Panc1 (cell line): ENCODE measurements at regions not wholly inside any gene's neighbourhood (a gene's known extent, or its start where the extent isn't known, plus 50 kb on each side); places are given as distances from the start of the nearest gene placed in this dataset.

Experiments
- CTCF ChIP-seq: fragments of 450-650 bp; IDR thresholded peaks from 2 replicates; pipeline ENCODE4 v1.5.1; 2017; ENCODE audit warnings: mild to moderate bottlenecking
- POLR2AphosphoS5 ChIP-seq: IDR thresholded peaks from 2 replicates; pipeline ENCODE4 v1.6.1; 2012; ENCODE audit warnings: mild to moderate bottlenecking, low read depth, low read length, moderate library complexity
- SIN3A ChIP-seq: IDR thresholded peaks from 2 replicates; pipeline ENCODE4 v1.6.1; 2012; ENCODE audit warnings: low read depth, mild to moderate bottlenecking, low read length, moderate library complexity, borderline replicate concordance; ENCODE audit not compliant: insufficient read depth
- TCF7L2 ChIP-seq: IDR thresholded peaks from 2 replicates; pipeline ENCODE4 v1.6.1; 2011; ENCODE audit warnings: mild to moderate bottlenecking, low read depth, low read length, inconsistent platforms
- TF ChIP-seq, protein P1 (sequence below), 2 experiments: IDR thresholded peaks; 2 replicates each; pipeline ENCODE4 v1.6.1; 2011 to 2012; ENCODE audit warnings: low read depth in 2 of 2, control low read depth in 1 of 2, low read length in 1 of 2, mild to moderate bottlenecking in 1 of 2, moderate library complexity in 1 of 2; ENCODE audit not compliant: insufficient read depth in 1 of 2

DNA sequence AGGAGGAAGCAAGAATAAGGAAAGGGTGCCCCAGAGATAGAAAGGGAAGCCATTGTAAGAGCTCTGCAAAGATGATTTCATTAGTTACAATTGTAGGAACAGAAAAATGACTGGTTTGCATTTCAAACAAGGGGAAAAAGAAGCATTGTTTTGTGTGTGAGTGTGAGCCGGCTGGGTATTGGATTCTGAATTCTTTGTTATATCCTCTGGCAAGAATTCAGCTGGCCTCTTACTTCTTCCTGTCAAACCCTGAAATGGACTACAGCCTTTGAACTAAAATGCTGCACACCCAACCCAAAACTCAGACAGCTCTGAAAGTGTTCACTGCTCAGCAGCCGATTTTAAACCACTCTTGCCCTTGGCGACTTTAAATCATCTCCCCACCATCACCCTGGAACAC lies 461.3 kb downstream of the PMP22 start:
- TF ChIP-seq CTCF (no peak), POLR2AphosphoS5 (no peak), SIN3A (no peak), TCF7L2 (no peak)
- TF ChIP-seq, protein P1, sequence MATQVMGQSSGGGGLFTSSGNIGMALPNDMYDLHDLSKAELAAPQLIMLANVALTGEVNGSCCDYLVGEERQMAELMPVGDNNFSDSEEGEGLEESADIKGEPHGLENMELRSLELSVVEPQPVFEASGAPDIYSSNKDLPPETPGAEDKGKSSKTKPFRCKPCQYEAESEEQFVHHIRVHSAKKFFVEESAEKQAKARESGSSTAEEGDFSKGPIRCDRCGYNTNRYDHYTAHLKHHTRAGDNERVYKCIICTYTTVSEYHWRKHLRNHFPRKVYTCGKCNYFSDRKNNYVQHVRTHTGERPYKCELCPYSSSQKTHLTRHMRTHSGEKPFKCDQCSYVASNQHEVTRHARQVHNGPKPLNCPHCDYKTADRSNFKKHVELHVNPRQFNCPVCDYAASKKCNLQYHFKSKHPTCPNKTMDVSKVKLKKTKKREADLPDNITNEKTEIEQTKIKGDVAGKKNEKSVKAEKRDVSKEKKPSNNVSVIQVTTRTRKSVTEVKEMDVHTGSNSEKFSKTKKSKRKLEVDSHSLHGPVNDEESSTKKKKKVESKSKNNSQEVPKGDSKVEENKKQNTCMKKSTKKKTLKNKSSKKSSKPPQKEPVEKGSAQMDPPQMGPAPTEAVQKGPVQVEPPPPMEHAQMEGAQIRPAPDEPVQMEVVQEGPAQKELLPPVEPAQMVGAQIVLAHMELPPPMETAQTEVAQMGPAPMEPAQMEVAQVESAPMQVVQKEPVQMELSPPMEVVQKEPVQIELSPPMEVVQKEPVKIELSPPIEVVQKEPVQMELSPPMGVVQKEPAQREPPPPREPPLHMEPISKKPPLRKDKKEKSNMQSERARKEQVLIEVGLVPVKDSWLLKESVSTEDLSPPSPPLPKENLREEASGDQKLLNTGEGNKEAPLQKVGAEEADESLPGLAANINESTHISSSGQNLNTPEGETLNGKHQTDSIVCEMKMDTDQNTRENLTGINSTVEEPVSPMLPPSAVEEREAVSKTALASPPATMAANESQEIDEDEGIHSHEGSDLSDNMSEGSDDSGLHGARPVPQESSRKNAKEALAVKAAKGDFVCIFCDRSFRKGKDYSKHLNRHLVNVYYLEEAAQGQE (IDR thresholded peaks at IDR 0.05; ENCODE audit: insufficient read depth in 1 of 2, low read depth in 2 of 2, low read length in 1 of 2) = no peak
